ENCODE measurements at regions not wholly inside any gene's neighbourhood (a gene's known extent, or its start where the extent isn't known, plus 50 kb on each side); places are given as distances from the start of the nearest gene placed in this dataset.

DNA sequence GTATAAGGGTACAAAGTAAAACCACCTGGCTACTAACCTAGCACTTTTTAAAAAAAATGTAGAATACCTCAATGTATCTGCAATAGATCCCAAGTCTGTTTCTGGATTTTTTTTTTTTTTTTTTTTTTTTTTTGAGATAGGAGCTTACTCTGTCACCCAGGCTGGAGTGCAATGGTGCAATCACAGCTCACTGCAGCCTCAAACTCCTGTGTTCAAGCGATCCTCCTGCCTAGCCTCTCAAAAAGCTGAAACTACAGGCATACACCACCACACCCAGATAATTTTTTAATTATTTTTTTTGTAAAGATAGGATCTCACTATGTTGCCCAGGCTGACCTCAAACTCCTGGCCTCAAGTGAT lies 537.5 kb upstream of the CAMK1G start:
- no peak for DNase-seq

DNA sequence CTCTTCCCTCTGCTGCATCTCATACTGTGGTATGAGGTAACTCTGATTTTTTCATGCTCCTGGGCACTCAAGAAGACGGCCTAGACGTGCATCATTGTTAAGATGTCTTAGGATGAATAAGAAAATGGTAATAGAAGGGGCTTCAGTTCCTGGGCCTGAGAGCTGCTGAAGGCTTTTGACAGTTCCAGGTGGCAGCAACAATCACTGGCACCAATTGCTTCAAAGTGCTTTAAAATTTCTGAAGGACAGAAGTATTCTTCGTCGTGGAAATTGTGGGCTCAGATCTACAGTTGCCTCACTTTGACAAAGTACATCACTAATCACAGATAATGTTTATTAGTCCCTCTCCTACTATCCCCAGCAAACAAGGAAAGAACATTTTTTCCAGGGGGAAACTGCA lies 536.6 kb upstream of the CAMK1G start:
- no peak for DNase-seq

DNA sequence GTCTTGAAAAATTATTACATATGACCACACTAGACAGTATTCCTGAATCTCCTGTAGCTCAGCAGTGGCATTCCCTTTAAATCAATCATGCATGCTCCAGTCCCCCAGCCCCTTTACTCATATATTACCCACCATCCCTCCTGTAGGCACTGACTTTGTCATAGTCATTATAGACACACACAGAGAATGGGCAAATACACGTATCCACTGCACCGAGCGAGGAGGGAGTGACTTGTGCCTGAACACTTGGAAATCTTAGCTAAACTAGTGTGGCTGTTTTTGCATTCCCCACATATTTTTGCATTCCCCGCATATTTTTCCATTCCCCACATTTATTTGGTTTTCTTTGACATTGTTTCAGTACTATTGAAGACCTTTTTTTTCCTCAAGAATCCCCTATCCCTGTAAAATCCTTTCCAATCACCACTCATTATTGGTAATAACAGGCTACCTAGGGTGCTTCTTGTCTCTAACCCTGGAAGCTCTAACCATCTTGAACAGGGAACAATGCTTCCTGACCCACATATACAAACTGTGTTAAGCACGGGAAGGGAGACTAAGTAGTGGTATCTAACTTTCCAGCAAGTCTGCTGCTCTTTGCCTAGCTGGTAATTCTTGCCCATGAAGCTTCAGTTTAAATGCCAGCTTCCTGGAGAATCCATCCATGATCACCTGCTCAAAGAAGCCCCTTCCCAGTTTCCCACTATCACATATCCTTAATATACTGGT lies 534.4 kb upstream of the CAMK1G start:
- no peak for DNase-seq

DNA sequence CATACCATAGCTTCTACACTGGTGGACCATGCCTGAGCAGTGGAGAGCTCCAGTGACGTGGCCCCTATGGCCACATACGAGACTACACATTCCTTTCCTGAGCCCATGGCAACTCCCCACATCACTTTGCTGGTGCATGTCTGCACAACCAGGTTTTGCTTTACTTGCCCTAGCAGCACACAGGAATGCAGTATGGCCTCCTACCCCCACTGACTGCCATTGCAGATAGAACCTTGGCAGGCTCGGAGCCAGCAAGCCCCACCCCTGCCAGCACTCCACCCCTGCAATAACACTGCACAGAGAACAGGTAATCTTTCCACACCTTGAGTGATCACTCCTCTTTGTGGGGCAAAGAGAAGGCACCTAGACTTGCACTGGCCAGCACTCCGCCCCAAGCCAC lies 531.9 kb upstream of the CAMK1G start:
- no peak for DNase-seq

DNA sequence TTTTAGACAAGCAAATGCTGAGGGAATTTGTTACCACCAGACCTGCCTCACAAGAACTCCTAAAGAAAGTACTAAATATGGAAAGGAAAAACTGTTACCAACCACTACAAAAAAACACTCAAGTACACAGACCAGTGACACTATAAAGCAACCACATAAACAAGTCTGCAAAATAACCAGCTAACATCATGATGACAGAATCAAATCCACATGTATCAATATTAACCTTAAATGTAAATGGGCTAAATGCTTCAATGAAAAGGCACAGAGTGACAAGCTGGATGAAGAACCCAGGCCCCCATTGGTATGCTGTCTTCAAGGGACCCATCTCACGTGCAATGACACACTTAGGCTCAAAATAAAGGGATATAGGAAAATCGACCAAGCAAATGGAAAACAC lies 529.9 kb upstream of the CAMK1G start:
- no peak for DNase-seq

DNA sequence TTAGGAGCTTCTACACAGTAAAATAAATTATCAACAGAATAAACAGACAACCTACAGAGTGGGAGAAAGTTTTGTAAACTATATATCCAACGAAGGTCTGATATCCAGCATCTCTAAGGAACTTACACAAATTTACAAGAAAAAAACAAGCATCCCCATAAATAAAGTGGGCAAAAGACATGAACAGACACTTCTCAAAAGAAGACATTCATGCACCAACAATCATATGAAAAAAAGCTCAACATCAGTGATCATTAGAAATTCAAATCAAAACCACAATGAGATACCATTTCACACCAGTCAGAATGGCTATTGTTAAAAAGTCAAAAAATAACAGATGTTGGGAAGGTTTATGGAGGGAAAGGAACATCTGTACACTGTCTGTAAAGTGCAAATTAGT lies 526.4 kb upstream of the CAMK1G start:
- no peak for DNase-seq

DNA sequence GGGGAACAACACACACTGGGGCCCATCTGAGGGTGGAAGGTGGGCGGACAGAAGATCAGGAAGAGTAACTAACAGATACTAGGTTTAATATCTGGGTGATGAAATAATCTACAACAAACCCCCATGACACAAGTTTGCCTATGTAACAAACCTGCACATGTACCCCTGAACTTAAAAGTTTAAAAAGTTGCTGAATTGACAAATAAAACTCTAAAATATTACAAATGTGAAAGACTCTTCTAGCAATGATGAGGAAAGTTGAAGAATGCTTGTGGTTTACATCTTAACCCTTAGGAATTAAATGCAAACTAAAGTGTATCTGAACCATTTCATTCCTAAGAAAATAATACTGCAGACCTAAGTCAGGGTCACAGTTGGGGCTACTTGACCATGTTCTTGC lies 525.6 kb upstream of the CAMK1G start:
- DNase-seq, result no peak

DNA sequence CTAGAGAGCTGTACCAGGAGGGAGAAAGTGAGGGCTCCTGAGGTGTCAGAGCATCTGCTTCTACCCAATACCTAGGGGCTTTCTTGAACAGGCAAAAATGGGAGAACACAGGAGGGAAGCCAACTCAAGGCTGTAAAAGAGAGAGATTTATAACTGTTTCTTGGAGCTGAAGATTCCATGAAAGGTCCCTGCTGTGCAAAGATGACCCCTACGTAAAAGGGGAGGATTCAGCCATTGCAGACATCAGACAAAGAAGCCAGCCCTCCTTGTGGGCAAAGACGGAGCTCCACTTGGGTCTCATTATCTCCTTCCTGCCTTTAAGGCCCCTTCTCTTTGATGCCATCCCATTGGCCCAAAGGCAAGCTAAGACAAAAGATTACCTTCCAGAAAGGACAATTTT lies 524.1 kb upstream of the CAMK1G start:
- no peak for DNase-seq

DNA sequence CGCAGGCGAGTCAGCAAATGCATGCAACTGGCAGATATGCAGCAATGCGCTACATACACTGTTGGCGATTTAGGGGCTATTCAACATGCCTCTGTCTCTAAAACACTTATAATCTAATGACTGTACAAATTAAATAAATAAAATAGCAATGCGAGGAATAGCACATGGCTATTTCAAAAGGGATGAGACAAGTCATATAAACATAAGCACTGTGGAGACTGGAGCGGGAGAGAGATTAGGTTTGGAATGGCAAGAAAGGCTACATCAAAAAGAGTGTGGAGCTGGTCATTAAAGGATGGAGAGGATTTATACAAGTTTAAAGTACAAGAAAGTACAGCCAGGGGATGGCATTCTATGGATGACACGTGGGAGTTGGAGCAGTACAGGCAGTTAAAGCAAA lies 523.5 kb upstream of the CAMK1G start:
- no peak for DNase-seq

DNA sequence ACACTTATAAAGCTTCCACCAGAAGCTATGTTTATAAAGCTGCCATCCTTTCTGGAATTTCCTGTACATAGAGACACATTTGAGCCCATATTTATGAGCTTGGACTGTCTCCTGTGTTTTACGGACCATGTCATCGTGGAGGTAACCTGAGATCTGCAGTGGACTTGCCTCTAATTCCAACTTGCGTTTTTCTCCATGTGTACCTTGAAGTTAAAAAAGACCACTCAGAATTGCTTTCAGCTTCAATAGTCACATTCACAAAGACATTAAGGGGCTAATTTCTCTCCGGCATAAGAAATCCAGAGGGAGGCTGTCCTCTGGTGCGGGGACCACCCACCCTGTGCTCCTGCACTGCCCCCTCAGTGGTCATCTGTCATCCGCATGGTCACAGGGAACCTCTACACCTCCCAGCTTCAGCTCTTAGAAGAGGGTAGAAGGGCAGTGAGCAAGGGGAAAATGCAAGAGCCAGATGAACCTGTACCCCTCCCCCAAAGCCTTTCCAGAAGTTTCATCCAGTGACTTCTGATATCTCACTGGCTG lies 521.4 kb upstream of the CAMK1G start:
- no peak for DNase-seq

DNA sequence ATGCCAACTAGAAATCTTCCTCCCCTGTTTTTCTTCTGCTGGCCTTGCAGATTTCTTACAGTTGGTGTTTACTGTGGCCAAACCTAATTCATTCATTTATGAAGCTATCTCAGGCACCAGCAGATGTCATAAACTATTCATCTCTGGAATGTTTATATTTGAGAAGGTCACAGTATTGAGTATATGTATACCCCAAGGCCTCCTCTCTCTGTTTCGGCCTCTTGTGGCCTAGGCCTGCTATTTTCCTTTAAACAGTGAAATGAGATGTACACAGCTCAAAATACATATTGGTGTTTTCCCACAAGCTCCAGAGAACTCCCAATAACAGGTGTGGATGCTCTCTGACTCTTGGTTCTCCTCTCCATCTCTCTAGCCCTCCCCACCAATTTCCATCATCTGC lies 520.7 kb upstream of the CAMK1G start:
- no peak for DNase-seq

DNA sequence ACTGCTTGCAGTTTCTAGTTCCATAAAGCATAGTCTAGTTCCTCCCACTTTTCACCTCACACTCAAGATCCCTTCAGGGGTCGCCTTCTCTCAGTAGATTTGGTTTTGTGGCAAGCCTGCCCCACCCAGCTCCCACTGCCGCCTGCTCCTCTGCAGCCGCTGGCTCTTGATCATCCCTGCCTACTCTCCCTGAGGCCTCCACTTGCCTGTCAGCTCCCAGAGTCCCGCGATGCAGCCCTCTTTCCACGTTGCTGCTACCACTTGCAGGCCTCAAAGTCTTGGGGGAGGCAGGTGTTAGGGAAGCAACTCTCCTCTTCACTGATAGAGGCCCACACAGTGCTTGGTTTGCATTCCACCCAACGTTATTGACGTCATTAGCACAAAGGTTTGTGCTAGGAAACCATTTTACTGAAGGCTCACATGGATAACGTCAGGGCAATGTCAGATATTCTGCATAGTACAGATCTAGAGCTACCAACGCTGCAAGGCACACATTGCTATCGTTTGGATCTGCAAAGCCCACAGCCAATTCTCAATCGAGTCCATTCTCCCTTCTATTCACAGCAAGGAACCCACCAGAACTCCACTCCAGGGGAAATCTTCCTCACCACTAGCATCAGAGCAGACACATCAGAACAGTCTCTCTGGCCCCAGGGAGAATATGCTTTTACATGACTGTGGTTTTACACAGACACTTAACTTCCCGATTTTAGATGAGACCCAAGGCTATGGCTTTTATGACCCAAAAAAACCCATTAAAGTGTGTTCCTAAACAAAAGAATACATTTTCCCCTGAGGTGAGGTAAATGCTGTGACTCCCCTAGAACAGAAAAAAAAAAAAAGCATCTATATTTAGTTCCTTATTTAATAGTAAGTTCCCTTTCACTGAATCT lies 519.5 kb upstream of the CAMK1G start:
- DNase-seq, result no peak

DNA sequence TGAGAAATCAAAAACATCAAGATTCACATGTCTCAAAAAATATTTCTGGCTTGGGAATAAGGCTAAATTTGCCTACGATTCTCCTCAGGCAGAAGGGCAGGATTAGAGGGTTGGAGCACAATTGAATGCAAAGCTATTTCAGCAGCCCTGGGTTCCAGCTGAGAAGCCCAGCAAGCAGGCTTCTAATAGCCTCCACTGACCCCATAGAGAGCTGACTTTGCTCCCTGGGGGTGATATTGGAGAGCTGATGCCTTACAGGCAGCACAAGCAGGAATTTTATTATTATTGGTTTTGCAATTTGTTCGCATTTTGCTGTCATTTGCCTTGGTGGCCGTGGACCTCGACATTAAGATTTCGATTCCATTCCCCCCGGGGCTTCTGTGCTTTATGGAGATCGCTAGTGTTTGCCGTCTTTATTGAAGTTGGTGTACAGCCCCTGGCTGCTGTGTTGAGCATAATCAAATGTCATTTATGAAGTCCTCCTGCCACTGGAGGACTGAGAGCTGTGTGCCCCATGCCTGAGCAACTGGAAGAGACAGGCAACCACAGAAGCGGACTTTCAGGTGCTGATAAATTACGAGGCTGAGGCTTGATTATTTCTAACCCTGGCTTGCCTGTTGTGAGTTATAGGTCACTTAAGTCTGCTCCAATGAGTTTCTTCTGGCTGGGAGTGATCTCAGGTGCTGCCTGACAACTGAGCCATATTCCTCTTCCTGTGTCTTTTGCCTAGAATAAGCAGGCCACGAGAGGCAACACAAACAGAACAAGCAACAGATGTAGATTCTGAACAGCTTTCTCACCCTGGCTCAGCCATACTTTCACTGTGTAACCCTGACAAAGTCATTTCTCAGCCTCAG lies 518.4 kb upstream of the CAMK1G start:
- no peak for DNase-seq

DNA sequence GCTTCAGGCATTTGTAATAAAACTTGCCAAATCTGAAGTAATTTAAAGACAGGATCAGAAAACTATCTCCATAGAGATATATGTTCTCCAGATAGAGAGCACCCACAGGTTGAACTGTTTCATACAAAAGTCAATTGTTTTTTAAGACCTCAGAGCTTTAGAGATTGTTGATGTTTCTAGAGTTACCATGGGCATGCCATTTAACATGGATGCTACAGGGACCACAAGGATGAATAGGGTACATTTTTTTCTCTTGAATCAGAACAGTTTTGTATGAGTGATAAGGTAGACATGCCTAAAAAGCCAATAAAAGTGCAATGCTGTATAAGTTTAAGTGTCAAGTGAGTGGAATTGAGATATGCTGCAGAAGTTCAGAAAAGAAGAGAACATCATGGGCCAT lies 511.0 kb upstream of the CAMK1G start:
- no peak for DNase-seq

DNA sequence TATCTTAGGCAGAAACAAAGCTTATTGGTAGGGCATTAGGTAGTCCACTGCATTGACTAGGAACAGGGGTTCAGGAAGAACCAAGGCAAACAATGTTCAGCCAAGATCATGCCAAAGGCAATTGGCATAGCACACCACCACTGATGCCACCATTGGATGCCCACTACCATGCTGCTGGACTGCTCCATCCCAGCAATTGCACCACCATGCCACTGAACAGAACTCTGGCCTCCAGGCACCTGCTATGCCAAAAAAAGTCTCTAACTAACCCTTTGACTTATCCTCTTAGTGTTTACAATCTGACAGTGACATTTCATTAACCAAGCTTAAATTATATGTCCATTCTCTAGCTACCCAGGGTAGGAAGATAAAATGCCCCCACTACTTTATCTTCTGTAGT lies 509.6 kb upstream of the CAMK1G start:
- no peak for DNase-seq

DNA sequence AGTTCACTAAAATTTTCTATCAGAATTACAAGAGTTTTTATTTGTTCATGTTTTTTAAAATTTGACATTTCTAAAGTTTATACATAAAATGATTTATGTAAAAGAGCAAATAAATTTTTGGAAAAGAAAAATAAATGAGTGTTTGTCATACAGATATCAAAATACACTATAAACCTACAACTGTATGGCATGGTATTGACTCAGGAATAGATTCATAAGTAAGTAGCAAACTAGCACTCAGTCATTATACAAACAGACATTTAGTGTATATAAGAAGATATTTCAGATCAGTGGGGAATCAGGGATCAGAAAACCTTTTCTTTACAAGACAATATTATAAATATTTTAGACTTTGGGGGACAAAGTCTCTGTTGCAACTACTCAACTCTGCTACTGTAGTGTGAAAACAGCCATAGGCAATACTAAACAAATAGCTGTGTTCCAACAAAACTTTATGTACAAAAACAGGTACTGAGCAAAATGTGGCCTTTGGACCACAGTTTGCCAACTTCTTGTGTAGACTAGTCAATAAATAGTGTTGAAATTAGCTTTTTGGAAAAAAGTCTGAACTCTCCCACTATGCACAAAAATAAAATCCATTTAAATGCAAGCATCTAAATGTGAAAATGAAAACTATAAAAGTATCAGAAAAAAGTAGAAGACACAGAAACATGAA lies 508.8 kb upstream of the CAMK1G start:
- no peak for DNase-seq

DNA sequence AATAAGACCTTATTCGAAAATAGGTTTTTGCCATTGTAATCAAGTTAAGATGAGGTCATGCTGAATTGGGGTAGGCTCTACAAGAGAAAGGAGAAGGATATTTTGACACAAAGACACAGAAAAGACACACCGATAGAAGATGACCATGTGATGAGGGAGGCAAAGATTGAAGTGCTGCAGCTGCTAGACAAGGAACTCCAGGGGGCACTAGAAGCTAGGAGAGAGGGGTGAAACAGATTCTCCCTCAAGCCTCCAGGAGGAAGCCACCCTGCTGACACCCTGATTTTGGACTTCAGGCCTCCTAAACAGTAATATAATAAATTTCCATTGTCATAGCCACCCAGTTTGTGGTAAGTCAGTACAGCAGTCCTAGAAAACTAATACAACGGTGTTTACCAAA lies 506.8 kb upstream of the CAMK1G start:
- peak; percentile 2 for DNase-seq

DNA sequence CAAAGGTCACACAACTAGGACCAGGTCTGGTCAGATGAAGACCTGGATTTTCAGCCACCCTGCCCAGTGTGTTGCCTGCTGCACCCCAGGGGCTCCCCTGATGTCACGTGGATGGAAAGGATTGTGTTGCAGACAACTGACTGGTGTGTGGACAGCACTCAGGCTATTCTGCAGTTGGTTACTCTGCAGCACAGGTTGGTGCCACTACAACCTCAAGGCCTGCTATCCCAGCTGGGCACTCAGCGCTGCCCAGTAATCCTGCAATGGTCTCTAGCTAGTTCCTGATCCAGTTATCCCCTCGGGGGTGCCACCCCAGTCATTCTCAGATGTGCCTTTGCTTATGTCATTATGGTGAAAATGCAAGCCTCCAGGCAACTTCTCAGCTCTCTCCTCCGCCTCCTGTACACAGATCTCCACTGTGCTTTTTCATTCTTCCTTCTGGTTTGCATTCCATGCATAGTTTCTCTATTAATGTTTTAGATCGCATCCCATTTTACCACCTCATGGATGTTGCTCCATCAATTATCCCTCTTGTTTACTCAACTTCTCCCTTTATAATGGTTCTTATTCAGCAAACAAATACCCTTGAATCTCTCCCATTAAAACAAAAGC lies 503.2 kb upstream of the CAMK1G start:
- DNase-seq, result no peak

DNA sequence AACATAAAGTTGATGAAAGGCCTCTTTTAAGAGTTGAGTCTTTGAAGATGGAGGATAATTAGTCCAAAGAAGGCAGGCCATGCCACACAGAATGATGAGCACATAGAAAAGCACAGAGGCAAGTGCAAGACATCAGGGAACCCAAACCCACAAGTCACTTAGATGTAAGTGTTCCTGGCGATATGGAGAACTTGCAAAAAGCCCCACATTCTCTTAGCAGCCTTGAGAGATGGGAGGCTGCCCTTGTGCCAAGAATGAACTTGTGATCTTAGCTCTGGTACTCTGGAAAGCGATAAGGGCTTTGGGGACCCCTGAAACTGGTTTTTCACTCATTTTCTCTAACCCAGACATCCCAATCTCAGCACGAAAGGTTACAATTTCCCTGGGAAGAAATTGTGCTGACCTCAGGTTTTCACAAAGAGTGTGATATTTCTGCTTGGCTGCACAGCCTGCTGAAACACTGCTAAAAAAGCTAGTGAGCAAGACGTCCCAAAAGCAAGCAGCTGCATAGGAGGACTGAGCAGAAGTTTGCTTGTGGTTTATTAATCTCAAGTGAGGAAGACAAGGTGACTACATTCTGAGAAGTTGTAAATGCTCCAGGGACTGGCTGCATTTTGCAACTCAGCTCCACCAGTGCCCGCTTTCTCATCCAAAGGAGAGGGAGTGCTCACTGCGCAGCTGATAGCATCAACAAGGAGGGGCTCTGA lies 496.9 kb upstream of the CAMK1G start:
- DNase-seq, result no peak

DNA sequence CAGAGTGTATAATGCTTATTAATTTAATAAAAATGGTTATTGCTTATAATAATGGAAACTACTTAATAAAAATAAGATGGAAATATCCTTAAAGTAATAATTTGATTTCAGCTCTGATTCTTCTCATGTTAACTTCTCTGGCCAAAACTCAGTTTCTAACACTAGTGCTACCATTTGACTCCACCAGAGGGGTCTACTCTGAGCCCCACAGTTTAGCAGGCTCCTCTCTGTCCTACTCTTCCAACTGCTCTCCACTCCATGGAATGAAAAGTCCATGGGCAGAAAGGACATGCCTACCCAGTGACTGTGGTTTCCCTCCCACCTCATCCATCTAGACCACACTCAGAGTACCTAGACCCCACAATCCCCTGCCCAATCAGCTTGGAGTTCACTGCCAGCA lies 489.1 kb upstream of the CAMK1G start:
- no peak for DNase-seq
